ENCODE measurements at regions not wholly inside any gene's neighbourhood (a gene's known extent, or its start where the extent isn't known, plus 50 kb on each side); places are given as distances from the start of the nearest gene placed in this dataset.

GRCh38 chr9:81387360-81388106 lies 301.8 kb downstream of the TLE1 start:
- TF ChIP-seq CTCF (IDR thresholded peaks at IDR 0.05; ENCODE audit: insufficient read depth, low read length, missing control alignments): no peak
- ChIA-PET POLR2A (interaction anchor here (0.6 kb wide), 1 partner anchor 9 kb away, joined by 3 read pairs; no protein-coding TSS in a partner anchor), CTCF (interaction anchor here (1.2 kb wide), 1 partner anchor 10 kb away, joined by 3 read pairs; no protein-coding TSS in a partner anchor)
- no peak for DNase-seq (ENCODE audit: low read depth, low spot score)
- H3K4me3 ChIP-seq (ENCODE audit: low read depth, low read length): no peak overlapping the region

- ChIA-PET CTCF (no interaction called here), POLR2A (no interaction called here)
- no peak for TF ChIP-seq CTCF (IDR thresholded peaks at IDR 0.05; ENCODE audit: insufficient read depth, low read length, missing control alignments)
These were observed 304.4 kb downstream of the TLE1 start for GRCh38 chr9:81384911-81385310.

GRCh38 chr9:81382281-81382680 lies 307.1 kb downstream of the TLE1 start:
- CTCF ChIA-PET: no interaction called here

More at GRCh38 chr9:81384911-81385310, 304.4 kb downstream of the TLE1 start:
- no peak for DNase-seq (ENCODE audit: low read depth, low spot score)
- H3K4me3 ChIP-seq (ENCODE audit: low read depth, low read length): no peak overlapping the region

GRCh38 chr9:81381694-81382093 lies 307.7 kb downstream of the TLE1 start:
- TF ChIP-seq CTCF (IDR thresholded peaks at IDR 0.05; ENCODE audit: insufficient read depth, low read length, missing control alignments): no peak
- ChIA-PET POLR2A (no interaction called here), CTCF (no interaction called here)
- no peak for DNase-seq (ENCODE audit: low read depth, low spot score)
- H3K4me3 ChIP-seq (ENCODE audit: low read depth, low read length): no peak overlapping the region

More at GRCh38 chr9:81382281-81382680, 307.1 kb downstream of the TLE1 start:
- POLR2A ChIA-PET: no interaction called here
- H3K4me3 ChIP-seq (ENCODE audit: low read depth, low read length): no peak overlapping the region
- DNase-seq (ENCODE audit: low read depth, low spot score): no peak
- no peak for TF ChIP-seq CTCF (IDR thresholded peaks at IDR 0.05; ENCODE audit: insufficient read depth, low read length, missing control alignments)

- CTCF ChIA-PET: no interaction called here
- DNase-seq (ENCODE audit: low read depth, low spot score): no peak
- H3K4me3 ChIP-seq (ENCODE audit: low read depth, low read length): no peak overlapping the region
- no peak for TF ChIP-seq CTCF (IDR thresholded peaks at IDR 0.05; ENCODE audit: insufficient read depth, low read length, missing control alignments)
- POLR2A ChIA-PET: no interaction called here
These were observed 308.6 kb downstream of the TLE1 start for GRCh38 chr9:81380504-81381359.

- H3K4me3 ChIP-seq (ENCODE audit: low read depth, low read length): no peak overlapping the region
- ChIA-PET CTCF (interaction anchor here (1.2 kb wide), 1 partner anchor 9 kb away, joined by 3 read pairs; no protein-coding TSS in a partner anchor), POLR2A (no interaction called here)
- DNase-seq (ENCODE audit: low read depth, low spot score): no peak
- TF ChIP-seq CTCF (IDR thresholded peaks at IDR 0.05; ENCODE audit: insufficient read depth, low read length, missing control alignments): no peak
These were observed 309.7 kb downstream of the TLE1 start for GRCh38 chr9:81379655-81380054.
